Dermis blood vessel endothelial cell (primary cell): ENCODE measurements at regions not wholly inside any gene's neighbourhood (a gene's known extent, or its start where the extent isn't known, plus 50 kb on each side); places are given as distances from the start of the nearest gene placed in this dataset.

Experiments
- DNase-seq: peaks from one replicate; pipeline ENCODE4 v3.0.0; 2010

DNA sequence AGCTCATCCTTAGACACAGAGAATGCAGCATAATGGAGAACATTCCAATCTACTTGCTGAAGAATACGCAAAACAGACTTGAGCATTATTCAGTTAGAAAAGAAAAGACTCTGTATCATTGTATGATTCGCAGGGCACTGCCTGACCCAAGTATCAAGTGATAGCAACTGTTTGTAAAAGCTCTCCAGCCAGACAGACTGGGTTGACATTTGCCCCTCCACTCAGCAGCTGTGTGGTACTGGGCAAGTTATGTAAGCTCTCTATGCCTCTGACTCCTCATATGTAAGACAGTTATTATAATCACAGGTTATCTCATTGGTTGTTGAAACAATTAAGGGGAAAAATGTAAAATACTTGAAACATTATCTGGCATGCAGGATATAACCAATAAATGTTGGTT lies 505.0 kb downstream of the ELAVL2 start:
- DNase-seq, result no peak

DNA sequence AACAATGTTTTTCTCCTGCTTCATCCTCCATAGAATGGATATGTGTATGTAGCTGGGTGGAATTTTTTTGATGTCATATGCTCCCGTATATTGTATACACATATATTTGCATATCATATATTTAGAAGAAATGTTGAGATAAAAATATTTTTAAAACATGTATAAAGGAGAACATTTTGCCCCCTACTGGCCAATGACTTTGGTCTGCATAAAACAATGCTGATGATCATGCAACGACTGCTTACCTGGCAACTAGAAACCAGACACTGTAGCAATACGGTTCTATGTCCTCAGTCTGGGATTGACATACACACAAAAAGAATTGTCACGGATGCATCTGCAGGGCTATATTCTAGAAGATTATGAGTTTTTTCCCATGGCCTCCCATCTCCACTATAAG lies 503.6 kb downstream of the ELAVL2 start:
- no peak for DNase-seq

DNA sequence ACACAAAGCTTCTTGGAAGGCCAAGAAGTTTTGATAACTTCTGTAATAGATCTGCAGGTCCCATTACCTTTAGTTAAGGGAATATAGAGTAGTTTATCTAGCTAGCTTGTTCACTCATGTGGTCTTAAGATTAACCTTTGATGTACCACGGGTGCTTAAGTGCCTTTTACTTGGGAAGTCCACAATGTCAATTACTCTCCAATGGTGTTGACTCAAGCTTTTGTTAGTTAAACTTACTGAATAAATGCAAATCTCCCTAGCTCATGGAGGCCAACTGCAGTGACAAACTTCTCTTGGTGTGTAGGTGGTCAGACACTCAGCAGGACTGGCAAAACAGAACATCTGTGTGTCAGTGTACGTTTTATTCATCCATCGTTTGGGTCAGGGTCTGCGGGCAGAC lies 501.5 kb downstream of the ELAVL2 start:
- no peak for DNase-seq

DNA sequence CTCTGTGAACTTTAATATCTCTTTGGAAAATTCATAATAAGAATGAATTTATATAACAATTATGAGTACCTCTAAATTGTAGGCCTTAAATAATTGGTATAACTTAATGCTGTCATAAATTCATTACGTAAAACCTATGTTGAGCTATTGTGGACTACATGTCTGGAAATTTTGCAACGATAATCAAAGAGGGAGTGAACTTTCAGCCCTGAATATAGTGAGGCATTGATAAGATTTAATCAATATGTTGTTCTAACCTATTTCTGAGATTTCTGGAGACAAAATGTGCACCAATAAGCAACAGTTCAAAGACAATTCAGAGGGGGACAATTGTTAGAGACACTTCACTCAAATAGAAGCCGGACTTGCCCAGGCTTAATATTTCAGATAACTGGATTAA lies 499.4 kb downstream of the ELAVL2 start:
- no peak for DNase-seq

DNA sequence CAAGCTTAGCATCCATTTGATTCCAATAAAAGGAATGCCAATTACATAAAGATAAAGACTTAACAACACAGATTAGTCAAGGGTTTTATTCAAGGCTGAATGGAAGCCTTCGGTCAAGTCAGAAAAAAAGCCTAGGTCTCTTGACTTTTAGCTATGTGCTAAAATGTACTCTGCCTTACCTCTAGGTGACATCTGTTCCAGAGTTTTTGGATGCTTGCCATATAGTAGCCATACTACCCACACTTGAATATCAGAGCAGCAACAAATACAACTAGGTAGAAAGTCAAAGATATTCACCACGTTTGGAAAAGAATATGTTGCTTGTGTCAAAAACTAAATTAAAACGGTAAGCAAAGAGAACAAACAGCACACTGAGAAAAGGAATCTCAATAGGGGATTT lies 484.7 kb downstream of the ELAVL2 start:
- no peak for DNase-seq

DNA sequence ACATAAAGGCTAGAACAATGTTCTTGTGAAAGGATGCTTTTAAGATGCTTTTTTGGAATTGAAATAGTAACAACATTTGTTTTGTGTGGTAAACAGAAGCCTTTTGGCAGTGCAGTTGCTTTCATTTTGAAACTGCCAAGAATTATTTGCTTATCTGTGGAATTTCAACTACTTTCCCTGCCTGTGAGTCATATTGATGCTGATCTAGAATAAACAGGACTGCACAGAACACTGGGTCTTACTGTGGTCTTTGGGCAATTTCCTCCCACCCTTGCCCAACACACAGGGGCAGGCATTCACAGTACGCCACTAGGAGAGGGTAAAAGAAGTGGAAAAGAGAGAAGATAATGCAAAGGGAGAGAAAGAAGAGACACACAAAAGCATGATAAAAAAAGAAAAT lies 483.7 kb downstream of the ELAVL2 start:
- no peak for DNase-seq

DNA sequence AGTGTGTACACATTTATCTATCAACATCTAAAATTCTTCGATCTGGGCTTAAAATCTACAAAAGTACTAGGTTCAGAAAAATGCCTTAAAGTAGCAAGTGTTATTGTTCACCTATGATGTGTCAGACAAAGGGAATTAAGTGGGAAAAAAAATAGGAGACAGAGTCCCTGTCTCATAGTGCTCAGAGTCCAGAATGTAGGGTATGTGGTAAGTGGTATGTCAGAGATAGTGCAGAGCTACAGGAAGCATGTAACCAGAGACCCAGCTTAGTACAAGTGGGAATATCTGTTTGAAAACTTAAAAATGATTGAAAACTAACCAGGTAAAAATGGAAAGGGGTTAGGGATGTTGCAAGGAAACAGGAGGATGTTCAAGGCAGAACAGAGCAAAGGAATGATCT lies 482.8 kb downstream of the ELAVL2 start:
- no peak for DNase-seq

DNA sequence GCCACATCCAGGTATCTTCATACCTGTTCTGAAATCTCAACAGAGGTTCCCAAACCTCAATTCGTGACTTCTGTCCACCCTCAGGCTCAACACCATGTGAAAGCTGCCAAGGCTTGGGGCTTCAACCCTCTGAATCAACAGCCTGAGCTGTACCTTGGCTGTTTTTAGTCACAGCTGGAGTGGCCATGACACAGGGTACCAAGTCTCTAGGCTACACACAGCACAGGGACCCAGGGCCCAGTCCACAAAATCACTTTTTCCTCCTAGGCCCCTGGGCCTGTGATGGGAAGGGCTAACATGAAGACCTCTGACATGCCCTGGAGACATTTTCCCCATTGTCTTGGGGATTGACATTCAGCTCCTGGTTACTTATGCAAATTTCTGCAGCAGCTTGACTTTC lies 464.9 kb downstream of the ELAVL2 start:
- DNase-seq, result no peak

DNA sequence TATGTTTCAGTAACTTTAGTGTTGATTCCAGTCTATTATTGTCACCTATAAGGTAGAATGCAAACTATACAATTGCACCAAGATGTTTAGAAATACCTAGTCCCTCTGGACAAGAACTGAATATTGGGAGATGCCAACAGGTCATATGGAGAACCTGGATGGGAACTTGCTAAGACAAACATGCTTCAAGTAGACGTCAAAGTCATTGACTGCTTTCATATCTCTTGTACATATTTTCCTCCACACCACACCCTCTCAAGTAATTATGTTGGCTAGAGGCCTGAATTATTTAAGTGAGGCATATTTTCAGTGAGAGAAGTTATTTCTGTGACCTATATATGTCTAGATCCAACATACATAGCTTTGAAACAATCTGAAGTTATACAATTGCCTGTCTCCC lies 453.3 kb downstream of the ELAVL2 start:
- no peak for DNase-seq

DNA sequence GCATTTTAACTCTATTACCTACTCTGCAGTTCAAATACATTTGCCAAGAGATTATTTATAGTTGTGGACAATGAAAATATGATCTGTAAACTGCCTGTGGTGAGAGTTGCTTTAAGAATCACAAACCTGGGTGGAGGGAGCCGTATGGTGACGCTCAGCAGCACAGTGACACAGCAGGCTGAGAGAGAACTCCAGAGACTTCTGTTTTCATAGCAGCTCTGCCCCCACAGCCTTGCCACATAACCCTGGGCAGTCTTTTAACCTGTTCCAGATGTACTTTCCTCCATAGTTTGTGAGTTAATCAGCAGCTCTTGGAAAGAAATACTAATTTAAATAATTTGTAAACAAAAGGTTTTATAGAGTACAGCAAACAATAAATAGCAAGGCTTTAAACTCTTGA lies 450.5 kb downstream of the ELAVL2 start:
- DNase-seq, result no peak

DNA sequence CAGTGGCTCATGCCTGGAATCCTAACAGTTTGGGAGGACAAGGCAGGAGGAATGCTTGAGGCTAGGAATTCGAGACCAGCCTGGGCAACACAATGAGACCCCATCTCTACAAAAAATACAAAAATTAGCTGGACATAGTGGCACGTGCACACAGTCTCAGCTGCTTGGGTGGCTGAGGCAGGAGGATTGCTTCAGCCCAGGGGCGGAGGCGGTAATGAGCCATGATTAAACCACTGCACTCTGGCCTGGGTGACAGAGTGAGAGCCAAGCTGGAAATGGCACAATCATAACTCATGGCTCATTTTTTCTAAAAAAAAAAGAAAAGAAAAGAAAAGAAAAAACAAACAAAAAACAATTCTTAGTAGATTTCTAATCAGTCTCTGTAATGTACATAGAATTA lies 446.2 kb downstream of the ELAVL2 start:
- DNase-seq, result no peak

DNA sequence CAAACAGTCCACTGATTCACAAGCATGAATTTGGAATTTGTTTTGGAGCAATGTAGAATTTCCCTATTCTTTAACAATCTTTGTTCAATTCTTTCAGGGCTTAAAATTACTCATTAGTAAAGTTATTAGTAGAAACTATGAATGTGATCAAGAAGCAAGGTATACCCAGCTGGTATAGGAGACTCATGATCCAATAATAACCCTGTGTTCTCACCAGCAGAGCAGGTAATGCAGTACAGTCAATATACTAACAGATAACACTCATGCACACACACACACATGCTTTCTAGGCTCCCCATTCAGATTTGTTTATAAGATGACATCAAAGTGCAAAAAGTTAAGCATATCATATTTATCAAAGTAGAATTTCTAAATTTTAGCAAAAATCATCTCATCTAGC lies 445.2 kb downstream of the ELAVL2 start:
- DNase-seq, result no peak

DNA sequence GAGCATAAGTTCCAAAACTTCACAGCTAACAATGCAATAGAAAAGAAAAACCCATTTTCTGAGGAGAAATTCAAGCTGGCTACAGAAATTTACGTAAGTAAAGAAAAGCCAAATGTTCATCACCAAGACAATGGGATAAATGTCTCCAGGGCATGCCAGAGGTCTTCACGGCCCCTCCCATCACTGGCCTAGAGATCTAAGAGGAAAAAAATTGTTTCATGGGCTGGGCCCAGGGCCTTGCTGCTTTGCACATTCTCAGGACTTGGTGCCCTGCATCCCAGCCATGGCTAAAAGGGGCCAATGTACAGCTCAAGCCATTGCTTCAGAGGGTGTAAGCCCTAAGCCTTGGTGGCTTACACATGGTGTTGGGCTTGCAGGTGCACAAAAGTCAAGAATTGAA lies 443.6 kb downstream of the ELAVL2 start:
- DNase-seq, result no peak

DNA sequence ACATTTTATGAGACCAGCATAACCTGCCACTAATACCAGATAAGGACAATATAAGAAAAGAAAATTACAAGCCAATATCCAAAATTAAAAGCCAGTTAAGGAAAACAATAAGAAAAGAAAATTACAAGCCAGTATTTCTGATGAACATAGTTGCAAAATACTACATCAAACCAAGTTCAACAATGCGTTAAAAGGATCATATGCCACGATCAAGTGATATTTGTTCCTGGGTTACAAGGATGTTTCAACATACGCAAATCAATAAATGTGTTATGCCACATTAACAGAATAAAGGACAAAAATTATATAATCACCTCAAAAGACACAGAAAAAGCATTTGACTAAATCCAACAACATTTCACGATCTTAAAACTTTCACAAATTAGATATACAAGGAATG lies 431.9 kb downstream of the ELAVL2 start:
- no peak for DNase-seq

DNA sequence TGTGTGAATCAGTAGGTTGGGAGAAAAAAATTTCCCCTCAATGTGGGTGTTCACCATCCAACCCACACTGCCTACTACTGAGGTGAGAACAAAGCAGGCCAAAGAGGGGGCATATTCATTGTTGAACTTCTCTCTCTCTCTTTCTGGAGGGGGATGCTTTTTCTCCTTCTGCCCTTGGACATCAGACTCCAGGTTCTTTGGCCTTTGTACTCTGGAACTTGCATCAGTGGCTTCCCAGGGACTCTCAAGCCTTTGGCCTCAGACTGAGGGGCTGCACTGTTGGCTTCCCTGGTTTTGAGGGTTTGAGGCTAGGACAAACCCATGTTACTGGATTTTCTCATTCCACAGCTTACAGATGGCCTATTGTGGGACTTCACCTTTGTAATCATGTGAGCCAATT lies 417.2 kb downstream of the ELAVL2 start:
- no peak for DNase-seq

DNA sequence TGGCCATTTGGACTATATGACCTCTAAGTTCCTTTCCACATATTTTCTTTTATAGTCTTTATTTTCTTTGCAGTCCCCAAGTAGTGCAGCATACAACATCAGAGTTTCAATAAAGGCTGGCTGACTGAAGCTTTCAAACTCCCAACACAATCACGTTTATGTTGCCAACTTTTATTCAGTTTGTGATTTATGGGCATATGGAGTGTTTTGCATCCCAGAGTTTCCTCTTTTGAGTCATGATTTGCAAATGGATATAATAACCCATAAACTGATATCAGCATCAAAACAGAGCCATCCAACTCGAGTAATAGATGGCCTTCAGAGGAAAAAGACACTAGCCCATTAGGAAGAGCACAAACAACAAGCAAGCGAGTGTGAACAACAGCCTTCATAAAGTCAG lies 414.0 kb downstream of the ELAVL2 start:
- no peak for DNase-seq

DNA sequence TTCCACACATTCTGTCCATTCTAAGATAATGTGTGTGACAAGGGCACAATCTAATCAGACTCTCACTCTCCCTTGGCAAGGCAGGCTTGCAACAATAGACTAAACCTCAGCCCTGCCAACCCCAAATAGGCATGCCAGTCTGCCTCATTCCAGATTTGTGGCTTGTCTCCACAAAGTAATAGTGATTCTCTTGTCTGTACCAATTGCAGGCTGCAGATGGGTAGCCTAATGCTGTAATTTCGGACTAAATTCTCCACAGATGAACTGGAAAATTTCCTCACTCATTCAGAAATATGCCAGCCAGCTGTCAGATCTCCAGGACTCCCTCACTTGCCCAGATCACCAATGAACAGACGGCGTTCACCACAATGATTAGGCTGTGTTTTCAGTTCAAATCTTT lies 413.6 kb downstream of the ELAVL2 start:
- no peak for DNase-seq

DNA sequence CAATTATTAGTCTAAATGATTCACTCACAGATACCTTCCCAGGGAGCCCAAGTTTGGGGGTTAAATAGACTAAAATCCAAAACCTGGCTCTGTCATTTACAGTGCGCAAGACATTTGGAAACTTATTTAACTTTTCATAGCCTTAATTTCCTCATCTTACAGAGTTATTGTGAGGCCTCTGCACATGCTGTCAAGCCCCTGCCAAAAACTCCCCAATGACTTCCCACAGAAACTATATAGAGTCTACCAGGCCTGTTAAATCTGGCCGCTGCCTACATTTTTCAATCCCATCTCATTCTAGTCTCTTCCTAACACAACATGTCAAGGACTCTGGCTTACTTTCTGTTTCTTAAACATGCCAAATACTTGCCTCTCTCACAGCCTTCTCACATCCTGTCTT lies 412.5 kb downstream of the ELAVL2 start:
- no peak for DNase-seq

DNA sequence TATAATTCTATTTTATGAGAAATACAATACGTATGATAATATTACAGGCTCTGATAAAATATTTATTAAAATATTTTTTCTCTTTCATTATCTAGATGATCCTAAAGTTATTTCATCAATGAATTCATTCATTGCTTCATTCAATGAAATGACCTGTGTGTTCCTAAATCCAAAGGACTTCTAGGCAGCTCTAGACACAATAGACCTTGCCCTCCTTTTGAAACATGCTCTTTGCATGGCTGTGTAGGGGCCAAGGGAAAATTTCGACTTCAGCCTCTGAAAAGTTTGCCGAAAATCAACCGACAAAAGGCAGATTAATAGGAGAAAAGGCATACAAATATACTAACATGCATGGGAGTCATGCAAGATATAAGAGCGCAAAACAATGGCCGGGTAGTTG lies 402.0 kb downstream of the ELAVL2 start:
- no peak for DNase-seq

DNA sequence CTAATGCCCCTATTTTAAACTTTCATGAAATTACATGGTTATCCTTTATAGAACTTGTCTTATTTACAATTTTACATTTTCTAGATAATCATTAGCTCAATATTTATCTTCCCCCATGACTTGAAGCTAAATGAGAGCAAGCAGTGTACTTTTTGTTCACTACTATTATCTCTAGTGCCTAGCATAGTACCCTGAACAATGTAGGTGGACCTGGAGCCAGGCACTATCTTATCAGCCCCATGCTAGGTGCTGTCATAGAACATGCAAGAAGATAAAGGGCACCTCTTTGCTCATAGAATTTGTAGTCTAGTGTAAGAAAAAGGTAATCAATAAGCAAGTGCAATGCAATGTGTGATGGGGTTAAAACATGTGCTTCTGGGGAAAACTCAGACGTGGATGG lies 399.9 kb downstream of the ELAVL2 start:
- DNase-seq, result no peak

DNA sequence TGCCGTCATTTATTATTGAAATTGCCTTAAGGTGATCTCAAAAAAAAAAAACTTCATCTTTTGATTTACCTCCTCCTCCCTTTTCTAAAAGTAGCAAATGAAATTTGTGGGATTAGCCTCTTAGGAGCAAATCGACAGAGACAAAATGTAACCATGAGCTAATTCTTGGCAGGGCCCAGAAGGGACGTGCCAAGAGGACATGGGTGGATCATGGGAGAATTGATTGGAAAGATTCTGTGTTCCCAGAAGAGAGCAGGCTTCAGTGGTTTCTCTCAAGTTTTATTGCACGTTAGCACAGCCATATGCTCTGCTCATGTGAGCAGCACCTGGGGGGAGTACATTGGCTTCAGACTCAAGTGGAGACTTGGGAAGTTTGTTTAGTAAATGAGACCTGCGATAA lies 394.6 kb downstream of the ELAVL2 start:
- DNase-seq, result no peak

DNA sequence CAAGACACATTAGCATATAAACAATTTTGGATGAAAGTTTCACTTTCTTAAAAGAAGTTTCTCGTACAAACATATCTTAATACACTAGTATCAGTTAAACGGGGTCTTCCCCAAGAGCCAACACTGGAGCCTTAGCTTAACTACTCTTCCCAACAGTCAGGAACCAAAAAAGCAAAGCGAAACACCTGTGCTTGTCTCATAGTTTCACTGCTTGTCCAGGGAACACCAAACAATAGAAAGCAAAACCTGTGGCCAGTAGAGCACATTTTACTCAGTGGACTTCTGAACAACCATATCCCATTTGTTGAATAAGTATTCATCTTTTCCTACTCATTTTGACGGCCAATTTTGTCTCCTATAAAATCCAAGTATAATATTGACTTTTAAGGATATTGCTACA lies 391.4 kb downstream of the ELAVL2 start:
- DNase-seq, result no peak

DNA sequence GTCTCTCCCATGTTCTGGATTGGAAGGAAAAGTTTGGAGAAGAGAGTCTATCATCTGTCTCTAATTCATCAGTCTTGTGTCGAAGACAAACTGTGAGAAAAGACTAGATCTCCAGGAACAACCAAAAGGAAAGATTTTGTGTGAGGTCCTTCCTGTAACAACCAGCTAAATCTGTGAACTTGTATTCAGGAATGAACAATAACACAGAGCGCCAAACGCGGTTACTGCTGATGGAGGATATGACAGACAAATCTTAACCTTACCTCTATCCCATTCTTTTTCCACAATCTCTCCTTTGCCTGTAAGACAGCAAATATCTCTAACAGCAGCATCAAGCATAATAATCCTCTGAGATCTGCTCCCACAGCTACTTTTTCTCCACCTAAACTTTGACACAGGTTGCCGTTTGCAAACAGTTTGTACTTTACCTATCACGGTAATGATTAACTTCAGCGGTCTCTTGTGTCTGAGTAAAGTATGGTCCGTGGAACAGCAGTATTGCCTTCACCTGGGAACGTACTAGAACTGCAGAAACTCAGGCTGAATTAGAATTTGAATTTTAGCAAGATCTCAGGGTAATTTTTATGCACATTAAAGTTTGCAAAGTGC lies 387.6 kb downstream of the ELAVL2 start:
- no peak for DNase-seq

DNA sequence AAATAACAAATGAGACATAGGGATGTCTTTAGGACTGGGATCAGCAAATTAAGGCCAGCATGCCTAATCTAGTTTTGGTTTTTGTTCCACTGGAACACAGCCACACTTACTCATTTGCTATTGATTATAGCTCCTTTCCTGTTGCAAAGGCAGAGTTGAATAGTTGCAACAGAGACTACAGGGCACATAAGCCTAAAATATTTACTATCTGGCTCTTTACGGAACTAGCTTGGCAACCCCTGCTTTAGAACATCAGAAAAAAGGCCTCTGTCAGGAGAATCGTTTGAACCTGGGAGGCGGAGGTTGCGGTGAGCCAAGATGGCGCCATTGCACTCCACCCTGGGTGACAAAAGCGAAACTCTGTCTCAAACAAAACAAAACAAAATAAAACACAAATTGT lies 384.8 kb downstream of the ELAVL2 start:
- DNase-seq, result no peak

DNA sequence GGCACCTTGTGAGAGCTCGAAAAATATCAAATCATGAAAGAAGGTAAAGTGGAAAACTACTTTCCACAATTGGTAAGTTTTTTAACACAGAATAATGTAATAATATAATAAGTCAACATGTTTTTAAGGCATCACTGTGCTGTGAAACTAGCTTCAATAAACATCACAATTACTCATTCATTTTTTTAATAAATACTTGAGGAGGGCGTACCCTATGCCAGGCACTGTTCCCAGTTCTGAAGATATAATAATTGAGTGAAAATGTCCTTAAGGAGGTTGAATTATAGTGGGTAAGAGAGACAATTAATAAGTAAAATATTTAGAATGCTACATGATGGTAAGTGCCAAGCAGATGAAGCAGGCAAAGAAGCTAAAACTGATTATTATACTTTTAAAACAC lies 381.4 kb downstream of the ELAVL2 start:
- DNase-seq, result no peak

DNA sequence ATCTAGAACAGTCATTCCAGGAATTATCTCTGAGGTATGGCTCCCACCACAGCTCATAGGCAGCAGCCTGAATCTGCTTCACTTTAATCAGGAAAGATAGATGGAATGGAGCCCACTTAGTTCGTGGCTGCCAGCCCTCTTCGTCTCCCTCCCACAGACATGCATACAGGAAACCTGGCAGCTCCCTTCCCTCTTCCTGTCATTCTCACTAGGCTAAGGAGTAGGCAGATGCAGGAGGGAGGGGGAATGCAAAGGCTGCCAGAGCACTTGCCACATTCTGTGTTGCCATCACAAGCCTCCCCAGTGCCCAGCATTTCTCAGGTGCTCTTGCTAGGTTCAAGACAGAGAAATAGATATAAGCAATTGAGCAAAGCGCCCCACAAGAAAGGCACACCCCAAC lies 378.9 kb downstream of the ELAVL2 start:
- no peak for DNase-seq
